ENCODE measurements at regions not wholly inside any gene's neighbourhood (a gene's known extent, or its start where the extent isn't known, plus 50 kb on each side); places are given as distances from the start of the nearest gene placed in this dataset.

DNA sequence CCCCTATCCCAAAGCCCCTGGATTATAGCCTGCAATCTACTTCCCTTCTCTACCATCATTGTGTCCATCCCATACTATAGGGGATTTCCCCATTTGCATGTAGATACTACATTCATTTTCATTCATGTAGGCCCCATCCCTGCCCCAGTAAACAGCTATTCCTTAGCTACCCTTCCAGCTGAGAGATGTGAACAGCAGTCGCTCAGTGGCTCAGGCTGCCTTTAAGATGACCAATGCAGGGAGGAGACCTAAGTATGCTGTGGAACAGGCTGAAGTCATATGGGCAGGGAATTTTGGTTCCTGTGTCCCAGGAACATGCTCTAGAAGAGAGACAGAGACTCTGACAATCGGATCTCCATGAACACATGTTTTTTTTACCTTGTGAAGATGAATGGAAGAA, 481.2 kb upstream of the SYT1 start:
- no TSS peak for BruUV-seq (replicated peaks)
- ChIA-PET CTCF (no interaction called here), POLR2A (no interaction called here)

More for the DNA sequence above, 481.2 kb upstream of the SYT1 start:
- no peak overlapping the region for H3K4me3 ChIP-seq (replicated peaks in 1 of 3; ENCODE audit: insufficient read depth in 1 of 3, low read depth in 1 of 3, low read length in 3 of 3)
- no peak overlapping the region for H3K9ac ChIP-seq (replicated peaks; ENCODE audit: extremely low read depth, insufficient read depth, low read length)
- H3K79me2 ChIP-seq (ENCODE audit: control insufficient read depth, insufficient read depth, low read length): no peaks in the 10 kb centered on the region
- DNase-seq (ENCODE audit: low read depth, low spot score): no peak
- H3K4me1 ChIP-seq (ENCODE audit: control insufficient read depth, extremely low read depth, insufficient read depth, low read length): no peaks in the 10 kb centered on the region
- no peak overlapping the region for H3K27ac ChIP-seq (ENCODE audit: insufficient read depth, low read depth, low read length)
- no peaks in the 10 kb centered on the region for H3K9me1 ChIP-seq (replicated peaks; ENCODE audit: control insufficient read depth, extremely low read depth, insufficient read depth, low read length)
- no peak overlapping the region for H3K4me2 ChIP-seq (ENCODE audit: insufficient read depth, low read length)
- dilution Hi-C loops (cut with MboI; ENCODE audit: extremely low pct_ligation_motif_present, low sequenced_read_pairs) (no loop called here), intact Hi-C loops (cut with micrococcal nuclease) (no loop called here)
- H3K36me3 ChIP-seq (ENCODE audit: control insufficient read depth in 2 of 2, extremely low read depth in 1 of 2, insufficient read depth in 2 of 2, low read length in 2 of 2): no peaks in the 10 kb centered on the region
- TF ChIP-seq, protein P1, sequence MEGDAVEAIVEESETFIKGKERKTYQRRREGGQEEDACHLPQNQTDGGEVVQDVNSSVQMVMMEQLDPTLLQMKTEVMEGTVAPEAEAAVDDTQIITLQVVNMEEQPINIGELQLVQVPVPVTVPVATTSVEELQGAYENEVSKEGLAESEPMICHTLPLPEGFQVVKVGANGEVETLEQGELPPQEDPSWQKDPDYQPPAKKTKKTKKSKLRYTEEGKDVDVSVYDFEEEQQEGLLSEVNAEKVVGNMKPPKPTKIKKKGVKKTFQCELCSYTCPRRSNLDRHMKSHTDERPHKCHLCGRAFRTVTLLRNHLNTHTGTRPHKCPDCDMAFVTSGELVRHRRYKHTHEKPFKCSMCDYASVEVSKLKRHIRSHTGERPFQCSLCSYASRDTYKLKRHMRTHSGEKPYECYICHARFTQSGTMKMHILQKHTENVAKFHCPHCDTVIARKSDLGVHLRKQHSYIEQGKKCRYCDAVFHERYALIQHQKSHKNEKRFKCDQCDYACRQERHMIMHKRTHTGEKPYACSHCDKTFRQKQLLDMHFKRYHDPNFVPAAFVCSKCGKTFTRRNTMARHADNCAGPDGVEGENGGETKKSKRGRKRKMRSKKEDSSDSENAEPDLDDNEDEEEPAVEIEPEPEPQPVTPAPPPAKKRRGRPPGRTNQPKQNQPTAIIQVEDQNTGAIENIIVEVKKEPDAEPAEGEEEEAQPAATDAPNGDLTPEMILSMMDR (IDR thresholded peaks at IDR 0.05; ENCODE audit: extremely low read depth in 1 of 2, insufficient read depth in 1 of 2, low read depth in 1 of 2, low read length in 2 of 2): no peak
- TF ChIP-seq POLR2A (IDR thresholded peaks at IDR 0.05; ENCODE audit: low read depth, low read length) (no peak), GATA2 (IDR thresholded peaks at IDR 0.05; ENCODE audit: insufficient read depth, insufficient read length, low read depth, low read length) (no peak), POLR2AphosphoS5 (IDR thresholded peaks at IDR 0.05; ENCODE audit: insufficient read depth, low read depth, low read length) (no peak), JUN (IDR thresholded peaks at IDR 0.05; ENCODE audit: borderline replicate concordance, insufficient read depth, insufficient read length, low read depth) (no peak), MYC (IDR thresholded peaks at IDR 0.05; ENCODE audit: low read depth, low read length) (no peak), MAX (IDR thresholded peaks at IDR 0.05; ENCODE audit: insufficient read depth, insufficient read length) (no peak), FOS (IDR thresholded peaks at IDR 0.05; ENCODE audit: borderline replicate concordance, insufficient read depth, low read length) (no peak), EZH2 (IDR thresholded peaks at IDR 0.05; ENCODE audit: borderline replicate concordance, low read depth, low read length, severe bottlenecking) (no peak)
- H4K20me1 ChIP-seq (replicated peaks; ENCODE audit: control insufficient read depth, extremely low read depth, insufficient read depth, low read length): peaks cover 2% of the 10 kb centered on the region
- H3K27me3 ChIP-seq (ENCODE audit: control insufficient read depth in 2 of 2, insufficient read depth in 2 of 2, low read length in 2 of 2): peaks cover 0 to 2% of the 10 kb centered on the region in 2 experiments
- no peak overlapping the region for H2AFZ ChIP-seq (ENCODE audit: low read depth, low read length)
- no peak for FAIRE-seq
- H3K9me3 ChIP-seq (replicated peaks; ENCODE audit: control insufficient read depth, insufficient read depth, low read length): no peaks in the 10 kb centered on the region
